Thymus (tissue), 11 donors: ENCODE measurements at regions not wholly inside any gene's neighbourhood (a gene's known extent, or its start where the extent isn't known, plus 50 kb on each side); places are given as distances from the start of the nearest gene placed in this dataset.
"Not testable (repeated sequence)": the region's sequence is repeated elsewhere in the genome, so short reads cannot be mapped to it uniquely, and the experiment has no call there.

Experiments
- DNase-seq, 9 donors: peaks; one replicate each; pipeline ENCODE4 v3.0.0-alpha.2; 2013; ENCODE audit warnings: low spot score in 9 of 9, low read depth in 6 of 9, missing footprints in 1 of 9
- H3K27ac ChIP-seq, 2 donors: one replicate each; pipeline ENCODE4 v1.5.1; 2013; ENCODE audit warnings: control low read depth in 1 of 2, low read depth in 1 of 2, low read length in 1 of 2, mild to moderate bottlenecking in 1 of 2, moderate library complexity in 1 of 2
- H3K27me3 ChIP-seq, 2 donors: one replicate each; pipeline ENCODE4 v1.5.1; 2013; ENCODE audit warnings: low read length in 1 of 2; ENCODE audit not compliant: control insufficient read depth in 2 of 2, insufficient read depth in 1 of 2
- H3K36me3 ChIP-seq, 2 donors: one replicate each; pipeline ENCODE4 v1.5.1; 2013; ENCODE audit warnings: low read length in 1 of 2, mild to moderate bottlenecking in 1 of 2, moderate library complexity in 1 of 2; ENCODE audit not compliant: control insufficient read depth in 2 of 2, insufficient read depth in 2 of 2
- H3K4me1 ChIP-seq, 2 donors: one replicate each; pipeline ENCODE4 v1.5.1; 2013; ENCODE audit warnings: low read length in 2 of 2; ENCODE audit not compliant: control insufficient read depth in 2 of 2, insufficient read depth in 2 of 2
- H3K4me3 ChIP-seq, 2 donors: one replicate each; pipeline ENCODE4 v1.5.1; 2013; ENCODE audit warnings: low read length in 2 of 2, control low read depth in 1 of 2, mild to moderate bottlenecking in 1 of 2
- H3K9me3 ChIP-seq, 2 donors: one replicate each; pipeline ENCODE4 v1.5.1; 2013; ENCODE audit warnings: low read length in 1 of 2, mild to moderate bottlenecking in 1 of 2; ENCODE audit not compliant: control insufficient read depth in 2 of 2, insufficient read depth in 1 of 2
- WGBS: extraction: QIAGEN DNeasy Blood & Tissue Kit; methylation state at CpG from one replicate; pipeline ENCODE4 v1.1.7; 2013; 5-methylcytosine and 5-hydroxymethylcytosine counted together
- donor health status: healthy.

DNA sequence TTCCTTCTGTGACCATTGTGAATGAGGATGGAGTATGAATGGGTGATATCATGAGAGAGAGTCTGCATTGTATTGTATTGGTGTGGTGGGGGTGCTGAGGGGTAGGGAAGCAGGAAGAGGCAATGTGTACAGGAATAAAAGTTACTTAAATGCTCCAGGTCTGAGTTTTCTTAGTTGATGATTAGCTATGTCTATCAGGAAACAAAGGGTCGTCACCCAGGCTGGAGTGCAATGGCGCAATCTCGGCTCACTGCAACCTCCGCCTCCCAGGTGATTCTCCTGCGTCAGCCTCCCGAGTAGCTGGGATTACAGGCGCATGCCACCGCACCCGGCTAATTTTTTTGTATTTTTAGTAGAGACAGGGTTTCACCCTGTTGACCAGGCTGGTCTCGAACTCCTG is 163.8 kb downstream of the SOX4 start:
- not testable (repeated sequence) for H3K36me3 ChIP-seq, H3K4me3 ChIP-seq, H3K27ac ChIP-seq, DNase-seq, H3K4me1 ChIP-seq, H3K27me3 ChIP-seq
- 98% methylated on average over 10 of the region's 10 CpGs for WGBS
- H3K9me3 ChIP-seq: peaks cover 0 to 15% of the 10 kb centered on the region in 2 donors

DNA sequence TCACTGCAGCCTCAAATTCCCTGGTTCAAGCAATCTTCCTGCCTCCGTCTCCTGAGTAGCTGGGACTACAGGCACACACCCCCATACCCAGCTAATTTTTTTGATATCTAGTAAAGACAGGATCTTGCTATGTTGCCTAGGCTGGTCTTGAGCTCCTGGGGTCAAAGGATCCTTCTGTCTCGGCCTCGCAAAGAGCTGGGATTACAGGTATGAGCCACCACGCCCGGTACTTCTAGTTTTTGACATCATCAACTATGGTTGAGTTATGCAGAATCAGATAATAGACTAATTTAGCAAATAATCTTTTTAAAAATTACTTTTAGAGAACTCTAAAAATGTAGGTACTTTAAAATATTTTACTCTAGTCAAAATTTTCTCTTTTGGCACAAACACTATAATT is 166.2 kb downstream of the SOX4 start:
- DNase-seq: no peak
- Histone ChIP-seq H3K4me1 (peaks cover 0 to 3% of the 10 kb centered on the region in 2 donors), H3K4me3 (no peak overlapping the region), H3K27ac (no peak overlapping the region), H3K9me3 (peaks cover 0 to 17% of the 10 kb centered on the region in 2 donors), H3K36me3 (peaks cover 0 to 4% of the 10 kb centered on the region in 2 donors), H3K27me3 (no peaks in the 10 kb centered on the region)
- WGBS: 98% methylated on average over 5 of the region's 5 CpGs

- H3K27me3 ChIP-seq, H3K4me1 ChIP-seq, H3K27ac ChIP-seq, H3K4me3 ChIP-seq, H3K36me3 ChIP-seq, DNase-seq: not testable (repeated sequence)
- 97% methylated on average over 41 of the region's 41 CpGs for WGBS
- peaks cover 0 to 17% of the 10 kb centered on the region in 2 donors for H3K9me3 ChIP-seq
These were observed 167.6 kb downstream of the SOX4 start for GRCh38 chr6:21761053-21761730.

- DNase-seq: no peak
- H3K27me3 ChIP-seq: no peaks in the 10 kb centered on the region
- WGBS: 95% methylated on average over 2 of the region's 2 CpGs
- H3K27ac ChIP-seq: no peak overlapping the region
- peaks cover 0 to 4% of the 10 kb centered on the region in 2 donors for H3K36me3 ChIP-seq
- no peak overlapping the region for H3K4me3 ChIP-seq
- H3K9me3 ChIP-seq: peaks cover 0 to 17% of the 10 kb centered on the region in 2 donors
- peaks cover 2 to 10% of the 10 kb centered on the region in 2 donors for H3K4me1 ChIP-seq
These were observed 171.4 kb downstream of the SOX4 start for GRCh38 chr6:21764989-21765388.

DNA sequence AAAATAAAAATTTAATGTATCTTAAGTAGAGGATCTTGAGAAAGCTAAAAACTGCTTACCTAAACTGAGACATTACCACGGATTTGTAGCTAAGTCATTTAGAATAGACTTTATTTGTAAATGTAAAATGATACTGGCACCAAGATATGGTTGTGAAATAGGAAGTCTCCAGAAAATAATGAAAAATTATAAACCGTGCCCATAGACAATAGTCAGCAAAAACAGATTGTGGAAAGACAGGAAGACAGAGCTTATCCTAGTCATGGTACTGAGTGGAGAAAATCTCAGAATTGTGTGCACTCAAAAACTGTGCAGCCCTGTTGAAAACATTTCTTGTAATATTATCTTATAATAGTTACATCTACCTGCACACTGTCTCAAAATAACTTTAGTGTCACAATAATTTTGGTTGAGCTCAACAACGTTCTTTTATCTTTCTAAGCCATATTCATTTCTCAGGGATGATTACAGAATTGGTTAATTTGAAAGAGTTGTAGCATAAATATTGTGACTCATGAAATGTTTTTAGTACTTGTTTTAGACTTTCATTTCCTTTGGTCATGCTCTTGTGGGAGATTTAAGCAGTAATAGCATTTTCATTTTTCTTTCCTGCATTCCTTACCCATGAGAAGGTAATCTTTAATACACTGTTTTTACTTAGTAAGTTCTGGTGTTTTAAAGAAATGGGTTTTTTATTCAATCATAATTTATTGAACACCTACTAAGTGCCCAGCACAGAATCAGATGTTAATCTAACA is 174.5 kb downstream of the SOX4 start:
- Histone ChIP-seq H3K4me3 (no peak overlapping the region), H3K27me3 (no peaks in the 10 kb centered on the region), H3K36me3 (no peaks in the 10 kb centered on the region), H3K4me1 (peaks cover 2 to 17% of the 10 kb centered on the region in 2 donors), H3K27ac (no peak overlapping the region), H3K9me3 (no peaks in the 10 kb centered on the region)
- 69% methylated on average over 3 of the region's 3 CpGs for WGBS
- DNase-seq: no peak

DNA sequence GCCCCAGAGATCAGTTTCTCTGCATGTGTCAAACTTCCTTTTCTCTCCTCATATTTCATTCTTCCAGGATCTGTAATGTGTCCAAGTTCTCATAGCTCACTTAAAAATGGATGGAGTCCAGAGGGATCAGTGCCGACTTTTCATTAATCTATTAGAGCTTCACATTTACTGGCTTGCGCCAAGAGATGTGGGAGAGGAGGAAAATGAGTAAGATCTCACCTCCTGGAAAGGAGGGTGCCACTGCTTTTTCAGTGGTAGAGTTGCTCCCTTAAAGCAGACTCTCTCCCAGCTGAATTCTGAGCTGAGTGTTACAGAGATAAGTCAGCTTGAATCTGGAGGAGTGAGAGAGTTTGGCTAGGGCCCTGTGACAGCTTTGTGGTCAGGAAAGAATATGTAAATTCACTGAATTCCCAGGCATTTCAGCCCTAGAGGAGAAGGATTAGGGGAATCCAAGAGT is 175.9 kb downstream of the SOX4 start:
- Histone ChIP-seq H3K9me3 (no peaks in the 10 kb centered on the region), H3K36me3 (no peaks in the 10 kb centered on the region), H3K27ac (no peak overlapping the region), H3K4me3 (no peak overlapping the region), H3K4me1 (peaks cover 2 to 17% of the 10 kb centered on the region in 2 donors), H3K27me3 (no peaks in the 10 kb centered on the region)
- no peak for DNase-seq
- WGBS: 96% methylated on average over 2 of the region's 2 CpGs

DNA sequence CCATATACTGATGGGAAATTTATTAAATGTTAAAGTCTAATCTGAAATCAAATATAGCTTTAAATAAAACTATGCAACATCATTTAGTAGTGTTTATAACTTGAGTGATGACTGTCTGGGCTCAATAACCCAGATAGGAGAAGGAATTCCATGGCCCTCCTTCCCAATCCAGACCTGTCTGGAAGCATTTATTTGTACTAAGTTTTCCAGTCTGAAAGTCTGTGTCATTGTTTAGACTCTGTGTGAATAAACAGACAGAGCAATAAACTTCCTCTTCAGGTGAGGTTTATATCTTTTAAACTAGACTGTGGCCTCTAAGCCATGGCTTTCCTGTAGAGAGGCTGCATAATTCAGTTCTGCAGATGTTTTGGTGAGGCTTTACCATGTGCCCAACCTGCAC is 176.4 kb downstream of the SOX4 start:
- Histone ChIP-seq H3K36me3 (no peaks in the 10 kb centered on the region), H3K27ac (no peak overlapping the region), H3K4me1 (peaks cover 2 to 14% of the 10 kb centered on the region in 2 donors), H3K9me3 (no peaks in the 10 kb centered on the region), H3K27me3 (no peaks in the 10 kb centered on the region), H3K4me3 (no peak overlapping the region)
- DNase-seq: no peak

DNA sequence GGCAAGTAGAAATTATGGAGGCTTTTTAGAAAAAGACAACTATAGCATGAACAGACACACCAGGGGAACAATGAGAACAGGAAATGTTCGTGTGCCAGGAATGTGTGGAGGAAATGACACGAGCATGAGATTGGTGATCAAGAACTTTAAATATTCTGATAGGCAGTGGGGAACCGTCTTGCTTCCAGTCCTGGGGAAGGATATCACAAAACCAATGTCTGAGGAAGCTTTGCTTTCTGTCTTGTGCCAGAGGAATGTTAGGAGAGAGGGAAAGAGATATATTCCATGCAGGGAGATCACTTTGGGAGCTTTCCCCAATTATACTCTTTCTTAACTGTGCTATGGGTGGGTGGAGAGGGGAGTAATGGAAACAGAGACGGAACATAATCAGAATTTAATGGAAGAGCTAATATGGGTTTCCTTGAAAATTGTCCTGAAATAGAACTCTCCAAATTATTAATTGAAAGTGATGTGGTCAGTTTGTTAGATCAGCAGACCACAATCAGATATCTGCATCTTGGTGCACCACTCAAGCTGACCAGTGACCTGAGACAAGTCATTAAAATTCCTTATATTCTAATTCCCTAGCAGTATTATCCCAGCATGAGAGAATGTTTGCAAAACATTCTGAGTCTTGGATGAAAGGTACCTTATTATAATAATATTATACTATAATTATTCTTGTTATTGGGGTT is 178.2 kb downstream of the SOX4 start:
- Histone ChIP-seq H3K27me3 (no peaks in the 10 kb centered on the region), H3K27ac (no peak overlapping the region)

DNA sequence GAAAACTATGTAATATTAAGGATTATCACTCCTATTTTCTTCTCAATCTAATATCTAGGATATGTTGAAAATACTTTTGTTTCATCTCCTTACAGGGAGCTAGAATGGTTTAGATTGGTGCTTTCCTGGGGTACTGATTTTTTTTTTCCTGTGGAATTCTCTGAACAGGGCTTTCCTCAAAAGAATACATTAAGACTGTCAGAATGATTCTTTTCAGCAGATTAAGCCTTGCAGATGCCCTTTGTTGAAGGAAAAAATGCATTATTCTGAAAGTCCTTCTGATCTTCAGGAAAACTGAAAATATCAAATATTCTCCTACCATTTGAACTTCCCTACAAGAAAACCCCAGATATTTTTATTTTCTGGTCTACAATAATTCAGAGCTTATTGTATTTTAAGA is 178.9 kb downstream of the SOX4 start:
- no peaks in the 10 kb centered on the region for H3K9me3 ChIP-seq
- H3K36me3 ChIP-seq: no peaks in the 10 kb centered on the region
- no peaks in the 10 kb centered on the region for H3K27me3 ChIP-seq
- H3K27ac ChIP-seq: no peak overlapping the region
- peaks cover 2 to 14% of the 10 kb centered on the region in 2 donors for H3K4me1 ChIP-seq
- no peak overlapping the region for H3K4me3 ChIP-seq
- no peak for DNase-seq

More for the DNA sequence above, 178.2 kb downstream of the SOX4 start:
- WGBS: 67% methylated on average over 4 of the region's 4 CpGs
- no peak for DNase-seq
- Histone ChIP-seq H3K4me3 (no peak overlapping the region), H3K36me3 (no peaks in the 10 kb centered on the region), H3K4me1 (peaks cover 2 to 14% of the 10 kb centered on the region in 2 donors), H3K9me3 (no peaks in the 10 kb centered on the region)
